ENCODE measurements at regions not wholly inside any gene's neighbourhood (a gene's known extent, or its start where the extent isn't known, plus 50 kb on each side); places are given as distances from the start of the nearest gene placed in this dataset.

DNA sequence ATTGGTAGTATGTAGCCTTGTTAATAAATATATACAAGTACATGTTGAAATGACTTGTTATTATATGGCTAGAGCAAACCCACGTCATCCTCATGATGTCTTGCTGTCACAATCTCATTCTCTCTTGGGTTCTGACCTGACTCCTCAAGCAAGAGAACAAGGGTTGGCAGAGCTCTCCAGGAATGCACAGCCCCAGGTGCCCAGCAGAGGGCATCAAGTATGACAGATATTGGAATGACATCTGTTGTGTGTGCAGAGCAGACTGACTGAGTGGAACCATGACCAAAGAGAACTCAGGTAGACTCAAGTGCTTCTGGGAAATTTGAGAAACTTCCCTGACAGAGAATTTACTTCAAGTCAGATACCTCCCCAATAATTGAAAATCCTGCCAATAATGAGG, 90.6 kb downstream of the PAX1 start:
- TF ChIP-seq, protein P1, sequence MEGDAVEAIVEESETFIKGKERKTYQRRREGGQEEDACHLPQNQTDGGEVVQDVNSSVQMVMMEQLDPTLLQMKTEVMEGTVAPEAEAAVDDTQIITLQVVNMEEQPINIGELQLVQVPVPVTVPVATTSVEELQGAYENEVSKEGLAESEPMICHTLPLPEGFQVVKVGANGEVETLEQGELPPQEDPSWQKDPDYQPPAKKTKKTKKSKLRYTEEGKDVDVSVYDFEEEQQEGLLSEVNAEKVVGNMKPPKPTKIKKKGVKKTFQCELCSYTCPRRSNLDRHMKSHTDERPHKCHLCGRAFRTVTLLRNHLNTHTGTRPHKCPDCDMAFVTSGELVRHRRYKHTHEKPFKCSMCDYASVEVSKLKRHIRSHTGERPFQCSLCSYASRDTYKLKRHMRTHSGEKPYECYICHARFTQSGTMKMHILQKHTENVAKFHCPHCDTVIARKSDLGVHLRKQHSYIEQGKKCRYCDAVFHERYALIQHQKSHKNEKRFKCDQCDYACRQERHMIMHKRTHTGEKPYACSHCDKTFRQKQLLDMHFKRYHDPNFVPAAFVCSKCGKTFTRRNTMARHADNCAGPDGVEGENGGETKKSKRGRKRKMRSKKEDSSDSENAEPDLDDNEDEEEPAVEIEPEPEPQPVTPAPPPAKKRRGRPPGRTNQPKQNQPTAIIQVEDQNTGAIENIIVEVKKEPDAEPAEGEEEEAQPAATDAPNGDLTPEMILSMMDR (IDR thresholded peaks at IDR 0.05; ENCODE audit: low read depth, low read length, poor library complexity, severe bottlenecking) = peak; percentile 47
- TF ChIP-seq EZH2phosphoT487 (IDR thresholded peaks at IDR 0.05; ENCODE audit: borderline replicate concordance, low read length) = no peak

Measured in DOHH2 (cell line).